H4 (cell line): ENCODE measurements at regions not wholly inside any gene's neighbourhood (a gene's known extent, or its start where the extent isn't known, plus 50 kb on each side); places are given as distances from the start of the nearest gene placed in this dataset.

Experiments
- DNase-seq: peaks from one replicate; pipeline ENCODE4 v3.0.0-alpha.2; 2015; ENCODE audit warnings: low spot score

DNA sequence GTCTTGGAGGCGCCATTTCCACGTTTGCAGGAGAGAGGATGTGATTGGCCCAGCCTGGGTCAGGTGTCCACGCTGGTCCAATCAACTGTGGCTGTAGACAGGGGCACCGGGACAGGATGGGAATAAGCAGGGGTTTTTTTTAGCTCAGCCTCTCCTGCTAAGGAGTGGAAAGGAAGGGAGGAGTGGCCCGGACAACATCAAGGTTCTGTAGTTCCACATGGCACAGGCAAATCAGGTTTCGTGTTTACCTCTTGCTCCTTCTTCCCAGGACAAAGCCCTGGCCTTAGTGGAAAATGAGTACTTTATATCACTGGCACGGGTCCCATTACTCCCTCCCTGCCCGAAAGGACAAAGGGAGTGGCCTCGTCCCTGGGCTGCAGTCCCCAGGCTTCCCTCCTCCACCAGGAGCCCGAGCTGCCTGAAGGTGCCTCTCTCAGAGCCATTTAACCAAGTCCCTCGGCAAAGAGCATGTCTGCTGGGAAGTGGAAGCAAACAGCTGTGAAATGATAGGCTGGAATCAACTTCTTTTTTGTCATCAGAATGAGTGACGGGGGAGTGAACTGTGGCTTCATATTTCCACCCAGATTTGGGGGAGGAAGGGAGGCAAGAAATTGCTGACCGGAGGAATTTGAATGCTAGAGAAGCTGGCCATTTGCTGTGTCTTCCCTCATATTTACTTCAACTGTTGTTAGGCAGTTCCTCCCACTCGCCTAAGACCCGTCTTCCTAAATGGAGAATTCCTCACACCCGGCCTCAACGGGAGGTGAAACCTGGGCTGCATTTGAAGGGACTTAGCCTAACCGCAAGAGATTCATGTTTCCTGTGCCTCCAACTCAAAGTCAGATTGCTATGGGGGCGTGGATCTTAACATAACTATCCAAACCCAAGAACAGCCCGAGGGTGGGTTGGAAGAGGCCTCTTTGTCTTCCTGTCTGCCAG lies 84.9 kb upstream of the SLC44A3 start:
- DNase-seq: peak; percentile 92

DNA sequence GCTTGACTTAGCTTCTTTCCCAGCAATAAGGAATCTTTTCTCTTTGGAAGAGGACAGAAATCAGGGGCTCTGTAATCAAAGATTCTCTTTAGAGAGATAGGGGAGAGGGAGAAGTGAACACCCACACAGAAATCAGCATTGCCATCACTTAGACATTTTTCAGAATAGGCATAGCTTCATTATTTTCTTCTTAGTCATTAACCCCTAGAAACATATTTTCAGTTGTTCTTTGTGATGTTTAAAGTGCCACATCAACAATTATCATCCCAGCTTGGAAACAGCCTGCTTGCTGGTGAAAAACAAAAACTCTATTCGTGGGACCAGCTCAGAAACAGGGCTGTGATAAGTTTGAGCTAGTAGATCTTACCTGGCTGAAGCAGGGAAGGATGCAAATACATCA lies 88.3 kb upstream of the SLC44A3 start:
- DNase-seq: no peak

DNA sequence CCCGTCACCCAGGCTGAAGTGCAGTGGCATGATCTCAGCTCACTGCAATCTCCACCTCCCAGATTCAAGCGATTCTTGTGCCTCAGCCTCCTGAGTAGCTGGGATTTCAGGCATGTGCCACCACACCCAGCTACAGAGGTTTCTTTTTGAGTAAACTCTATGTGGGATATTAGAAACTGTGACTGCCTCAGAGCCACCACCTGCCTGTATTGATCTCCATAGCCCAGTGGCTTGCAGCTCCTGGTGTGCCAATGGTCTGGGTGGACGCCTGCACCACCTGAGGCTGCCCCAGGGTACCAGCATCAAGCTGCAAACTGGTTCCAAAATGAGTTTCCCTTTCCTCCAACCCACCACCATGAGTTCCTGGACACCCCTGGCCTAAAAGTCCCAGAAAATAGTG lies 89.7 kb upstream of the SLC44A3 start:
- no peak for DNase-seq

DNA sequence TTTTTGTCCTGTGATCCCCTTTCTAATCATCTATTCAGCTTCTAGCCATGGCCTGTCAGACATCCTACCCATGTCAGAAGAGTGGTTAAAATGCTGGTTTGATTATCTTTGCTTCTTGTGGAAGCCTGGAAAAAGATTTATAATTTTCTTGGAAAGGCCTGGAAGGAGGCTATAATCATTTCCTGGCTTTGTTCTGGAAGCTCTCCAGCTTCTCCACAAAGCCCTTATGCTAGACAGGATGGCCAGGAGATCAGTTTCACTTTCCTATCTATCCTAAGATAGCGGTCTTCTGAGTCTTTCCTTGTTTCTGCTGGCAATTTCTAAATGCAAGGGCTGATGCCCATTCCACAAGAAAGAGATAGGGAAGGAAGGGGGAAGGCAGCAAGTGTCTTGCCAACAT lies 90.9 kb upstream of the SLC44A3 start:
- peak; percentile 55 for DNase-seq

DNA sequence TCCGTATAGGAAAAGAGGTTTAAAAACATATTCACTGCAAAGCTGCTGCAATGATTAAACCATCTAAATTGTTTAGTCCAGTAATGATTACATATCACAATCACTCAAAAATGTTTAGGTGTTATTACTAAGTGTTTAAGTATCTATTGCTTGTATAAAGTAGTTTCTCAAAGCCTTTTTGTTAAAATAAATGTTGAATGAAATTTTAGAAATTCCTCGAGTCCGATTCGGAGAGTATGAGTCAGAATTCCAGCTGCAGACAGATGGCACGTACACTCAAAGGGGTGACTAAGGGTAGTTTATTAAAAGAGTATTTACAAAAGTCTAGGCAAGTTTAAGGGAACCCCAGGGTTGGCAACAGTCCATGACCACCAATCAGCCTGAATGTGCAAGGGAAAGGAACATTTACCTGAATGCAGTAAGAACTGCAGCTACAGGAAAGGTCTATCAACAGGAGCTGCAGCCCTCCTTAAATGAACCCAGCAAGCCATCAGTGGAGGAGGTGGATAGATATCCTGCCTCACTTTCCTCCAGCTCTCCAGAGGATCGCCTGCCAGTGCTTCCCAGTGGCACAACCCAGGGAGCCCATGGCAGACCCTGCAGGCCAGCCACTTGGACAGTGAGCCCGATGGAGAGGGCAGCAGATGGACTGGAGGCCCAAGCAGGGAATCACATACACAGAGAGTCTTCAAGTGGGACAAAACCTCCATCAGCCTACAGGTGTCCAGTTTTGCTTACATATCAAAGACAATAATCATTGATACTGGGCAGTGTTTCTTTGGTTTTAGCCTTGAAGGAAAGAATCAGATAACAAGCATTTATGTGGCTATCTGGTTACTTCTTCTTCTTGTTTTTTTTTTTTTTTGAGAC lies 92.1 kb upstream of the SLC44A3 start:
- peak; percentile 90 for DNase-seq

DNA sequence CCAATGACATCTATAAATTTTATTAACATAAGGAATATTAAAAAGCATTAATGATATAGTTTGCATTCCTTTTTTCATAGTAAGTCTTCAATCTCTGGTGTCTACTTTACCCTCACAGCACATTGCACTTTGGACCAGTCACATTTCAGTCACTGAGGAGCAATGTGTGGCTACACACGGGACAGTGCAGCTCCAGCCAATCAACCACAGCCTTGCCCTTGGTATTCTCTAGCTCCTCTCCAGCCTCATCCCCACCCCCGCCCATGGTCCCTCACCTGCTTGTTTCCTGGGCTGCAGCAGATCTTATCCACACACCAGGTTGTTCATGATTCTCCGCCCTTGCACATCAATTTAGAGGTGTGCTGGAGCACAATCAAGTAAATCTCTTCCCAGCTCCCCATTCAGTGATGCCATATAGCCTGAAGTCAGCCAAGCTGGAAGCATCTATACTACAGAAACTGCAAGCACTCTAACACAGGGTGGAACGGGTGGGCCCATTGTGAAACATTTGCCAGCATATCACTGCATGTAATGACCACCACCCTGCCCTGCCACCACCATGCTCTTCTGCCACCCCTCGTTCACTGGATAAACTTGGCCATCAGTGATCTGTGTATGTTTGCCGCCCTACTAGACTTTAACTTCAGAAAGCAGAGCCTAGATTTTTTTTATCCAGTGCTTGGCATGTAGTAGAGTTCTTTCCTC lies 93.0 kb upstream of the SLC44A3 start:
- no peak for DNase-seq

DNA sequence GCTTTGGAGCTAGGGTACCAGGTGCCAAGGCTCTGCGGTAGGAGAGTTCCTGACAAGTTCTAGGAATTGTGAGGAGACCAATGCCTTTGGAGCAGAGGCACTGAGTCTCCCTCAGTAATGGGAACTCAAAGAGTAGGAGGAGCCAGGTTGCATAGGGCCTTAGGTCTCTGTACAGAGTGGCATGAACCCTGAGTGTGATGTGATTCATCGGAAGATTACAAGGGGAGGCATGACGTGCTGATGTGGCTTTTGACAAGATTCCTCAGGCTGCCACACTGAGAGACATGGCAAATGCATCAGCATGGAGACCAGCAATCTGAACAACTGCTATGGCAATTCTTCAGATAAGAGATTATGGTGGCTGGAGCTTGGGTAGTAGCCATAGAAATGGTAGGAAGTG lies 94.6 kb upstream of the SLC44A3 start:
- DNase-seq: peak; percentile 58

DNA sequence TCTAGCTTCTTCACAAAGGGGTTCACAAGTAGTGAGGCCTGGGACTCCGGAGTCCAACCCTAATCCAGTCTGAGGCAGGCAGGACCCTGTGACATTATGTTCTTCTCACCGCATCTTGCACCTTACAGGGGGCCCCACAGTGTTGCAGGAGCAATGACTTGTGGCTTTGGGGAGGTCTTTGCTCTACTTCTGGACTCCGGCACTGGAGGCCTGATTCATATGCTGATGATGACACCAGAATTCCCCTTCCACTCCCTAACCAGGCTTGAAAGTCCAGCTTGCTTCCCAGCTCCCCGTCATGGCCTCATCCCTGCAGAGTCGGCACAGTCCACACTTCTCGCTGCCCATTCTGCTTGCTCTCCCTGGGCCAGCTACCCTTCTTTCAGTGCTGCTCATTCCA lies 96.3 kb upstream of the SLC44A3 start:
- no peak for DNase-seq

DNA sequence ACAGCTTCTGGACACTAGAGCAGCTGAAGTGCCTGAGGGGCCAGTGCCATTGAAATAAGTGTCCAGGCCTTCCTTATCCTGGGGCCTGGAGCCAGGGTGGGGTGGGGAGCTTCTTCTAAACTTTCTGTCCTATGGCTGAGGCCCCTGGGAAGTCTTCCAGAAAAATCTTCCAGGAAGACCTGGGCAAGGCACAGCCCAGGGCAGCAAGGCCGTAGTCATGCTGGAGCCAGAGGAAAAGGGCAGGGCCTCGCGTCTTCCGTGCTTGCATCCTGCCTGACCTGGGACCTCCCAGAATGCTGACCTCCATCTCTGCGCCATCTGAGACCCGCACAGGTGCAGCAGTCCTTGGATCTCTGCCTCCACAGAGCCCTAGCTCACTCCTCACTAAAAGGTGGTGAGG lies 96.7 kb upstream of the SLC44A3 start:
- no peak for DNase-seq

DNA sequence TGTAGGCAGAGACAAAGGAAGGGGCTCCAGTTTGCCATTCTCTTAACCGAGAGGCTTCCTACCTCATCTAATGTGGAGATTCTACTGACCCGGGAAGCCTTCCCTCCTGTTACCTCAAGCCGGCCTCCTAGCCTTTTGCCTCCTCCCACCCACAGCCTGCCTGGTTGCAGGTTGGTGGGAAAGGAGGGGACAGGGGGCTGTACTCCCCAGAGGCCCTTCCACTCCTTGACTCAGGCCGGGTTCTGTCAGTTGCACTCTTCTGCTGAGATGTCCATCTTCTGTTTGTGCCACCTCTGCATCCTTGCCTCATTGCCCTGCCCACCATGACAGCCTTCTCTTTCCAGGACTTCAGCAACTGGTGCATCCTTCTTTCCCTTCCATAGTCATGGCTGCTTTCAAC lies 98.0 kb upstream of the SLC44A3 start:
- no peak for DNase-seq

DNA sequence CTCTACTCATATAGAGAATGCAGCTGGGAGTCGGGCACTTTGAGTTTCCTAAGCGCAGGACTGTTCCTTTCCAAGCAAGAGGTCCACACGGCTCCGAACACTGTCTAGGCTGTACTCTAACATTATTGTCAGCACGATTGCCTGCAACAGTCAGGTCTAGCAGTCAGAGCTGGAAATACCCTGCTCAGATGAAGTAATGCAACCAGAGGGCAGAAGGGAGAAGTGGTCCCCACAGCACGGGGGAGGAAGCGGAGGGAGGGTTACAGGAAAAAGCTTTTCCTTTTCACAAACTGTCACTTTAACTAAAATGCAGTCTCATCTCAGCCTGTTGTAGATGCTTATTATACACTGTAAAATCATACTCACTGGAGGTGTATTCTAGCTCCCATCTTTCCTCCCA lies 98.9 kb upstream of the SLC44A3 start:
- no peak for DNase-seq

DNA sequence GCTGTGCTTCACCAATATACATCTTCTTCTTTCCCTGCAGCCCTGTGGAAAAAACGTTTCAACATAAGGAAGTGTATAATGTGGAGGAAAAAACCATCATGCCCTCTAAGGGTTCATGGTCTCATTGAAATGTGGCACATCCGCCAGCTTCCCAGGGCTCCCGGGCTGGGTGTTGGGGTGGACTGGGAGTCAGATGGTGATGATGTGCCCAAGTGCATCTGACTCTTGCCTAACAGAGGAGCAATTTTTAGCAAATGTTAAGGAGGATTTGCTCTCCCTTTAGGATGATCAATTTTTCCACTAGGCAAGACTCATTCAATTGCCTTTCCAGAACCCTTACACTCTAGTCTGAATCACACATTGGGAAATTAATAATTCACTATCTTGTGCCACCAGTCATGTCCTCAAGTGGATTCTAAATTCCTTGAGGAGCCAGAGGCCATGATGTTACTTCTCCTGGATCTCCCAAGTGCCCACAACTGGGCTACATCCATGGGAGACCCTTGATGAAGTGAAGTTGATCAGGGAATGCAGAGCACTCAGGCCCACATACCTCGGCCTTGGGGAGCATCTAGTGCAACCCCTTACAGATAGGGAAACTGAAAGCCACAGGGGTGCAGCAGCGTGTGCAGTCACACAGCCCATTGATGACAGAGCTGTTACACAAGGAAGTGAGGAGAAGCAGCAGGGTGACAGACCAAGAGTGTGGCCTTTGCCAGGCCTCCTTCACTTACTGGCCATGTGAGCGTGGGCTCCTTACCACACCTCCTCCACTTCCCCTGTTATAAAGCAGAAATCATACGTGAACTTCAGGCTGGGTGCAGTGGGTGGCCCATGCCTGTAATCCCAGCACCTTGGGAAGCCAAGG lies 100.0 kb upstream of the SLC44A3 start:
- no peak for DNase-seq

DNA sequence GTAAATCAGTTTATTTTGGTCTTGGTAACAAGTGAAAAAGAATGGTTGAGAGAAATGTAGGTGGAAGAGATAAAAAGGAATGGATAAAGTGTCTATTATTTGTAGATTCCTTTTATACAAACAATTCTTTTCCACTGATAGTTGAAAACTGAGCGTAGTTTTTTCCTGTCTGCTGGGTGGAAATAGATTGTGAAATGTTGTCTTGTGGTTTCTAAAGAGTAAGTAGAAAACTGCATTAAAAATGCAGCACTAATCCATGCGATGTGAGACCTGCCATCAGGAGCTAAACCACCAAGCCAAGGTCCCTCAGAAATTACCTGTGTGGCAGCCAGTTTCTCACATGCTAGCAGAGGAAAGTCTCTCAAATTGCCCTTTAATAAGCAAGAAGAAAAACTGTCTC lies 103.2 kb upstream of the SLC44A3 start:
- DNase-seq: no peak

DNA sequence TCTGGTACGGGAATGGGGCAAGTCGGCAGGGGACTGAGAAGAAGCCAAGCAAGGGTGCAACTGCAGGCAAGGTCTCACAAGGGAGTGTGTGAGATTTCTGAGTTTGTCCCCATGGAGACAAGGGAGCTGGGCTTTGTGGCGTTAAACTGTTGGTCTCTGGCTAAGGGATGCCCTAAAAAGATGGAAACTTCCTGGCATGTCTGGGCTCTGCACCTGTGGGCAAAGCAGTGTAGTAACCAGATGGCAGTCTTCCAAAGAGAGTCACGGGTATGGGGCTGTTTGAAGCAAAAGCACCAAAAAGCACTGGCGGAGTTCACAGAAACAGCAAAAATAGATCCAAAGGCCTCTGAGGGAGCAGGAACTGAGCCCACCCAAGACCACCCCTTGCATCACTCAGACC lies 104.8 kb upstream of the SLC44A3 start:
- DNase-seq: no peak

DNA sequence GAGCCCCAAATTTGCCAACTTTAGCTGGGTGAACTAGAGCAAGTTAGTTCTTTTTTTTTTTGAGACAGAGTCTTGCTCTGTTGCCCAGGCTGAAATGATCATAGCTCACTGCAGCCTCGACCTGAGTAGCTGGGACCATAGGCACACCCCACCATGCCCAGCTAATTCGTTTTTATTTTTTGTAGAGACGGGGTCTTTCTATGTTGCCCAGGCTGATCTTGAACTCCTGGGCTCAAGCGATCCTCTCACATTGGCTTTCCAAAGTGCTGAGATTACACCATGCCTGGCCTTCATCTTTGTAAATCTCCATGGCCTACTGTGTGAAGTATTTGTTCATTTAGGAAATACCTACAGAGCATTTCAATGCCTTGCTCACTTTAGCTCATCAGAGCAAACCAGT lies 105.6 kb upstream of the SLC44A3 start:
- DNase-seq: no peak

DNA sequence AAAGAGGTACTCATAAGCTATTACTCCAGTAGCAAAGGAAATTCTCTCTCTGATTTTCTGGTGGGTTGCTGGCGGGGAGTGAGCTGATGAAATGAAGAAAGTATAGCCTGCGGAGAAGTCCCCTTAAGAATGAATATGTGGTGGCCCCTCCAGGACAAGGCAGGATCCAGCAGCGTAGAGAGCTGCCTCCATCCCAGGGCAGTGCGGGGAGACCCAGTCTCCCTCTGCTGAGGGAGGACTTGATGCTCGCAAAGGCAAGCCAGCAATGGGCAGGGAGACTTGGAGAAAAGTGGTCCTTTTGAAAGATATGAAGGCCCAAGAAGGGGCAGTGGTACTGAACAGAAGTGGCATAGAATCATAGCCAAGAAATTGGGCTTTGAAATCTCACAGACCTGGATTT lies 106.0 kb upstream of the SLC44A3 start:
- no peak for DNase-seq

DNA sequence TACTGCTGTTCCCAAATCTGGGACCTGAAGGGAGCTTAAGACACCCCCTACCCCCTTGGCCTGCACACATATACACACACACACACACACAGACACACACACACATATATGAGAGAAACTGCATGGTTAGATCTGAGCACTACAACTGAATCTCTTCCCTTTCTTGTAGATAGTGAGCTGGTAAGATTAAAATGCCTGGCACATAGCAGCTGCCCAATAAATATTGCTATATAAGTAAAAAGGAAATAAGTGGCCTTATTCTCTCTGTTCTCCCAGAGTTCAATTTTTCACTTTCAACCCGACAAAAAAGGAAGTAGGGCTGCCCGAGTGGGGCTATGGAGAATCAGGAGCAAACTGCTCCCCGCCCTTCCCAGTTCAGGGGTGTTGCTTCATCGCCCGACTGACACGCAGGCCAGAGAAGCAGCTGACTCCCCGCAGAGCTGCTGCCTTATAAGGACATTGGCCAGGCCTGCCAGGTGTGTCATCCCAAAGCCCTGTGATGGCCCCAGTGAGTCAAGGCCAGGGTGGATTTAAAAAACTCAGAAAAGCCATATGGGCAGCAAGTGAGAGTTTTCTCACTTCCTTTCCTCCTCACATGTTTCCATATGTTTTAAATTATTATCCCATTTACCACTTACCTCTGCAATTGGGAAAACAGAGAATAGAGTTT lies 106.5 kb upstream of the SLC44A3 start:
- peak; percentile 92 for DNase-seq

DNA sequence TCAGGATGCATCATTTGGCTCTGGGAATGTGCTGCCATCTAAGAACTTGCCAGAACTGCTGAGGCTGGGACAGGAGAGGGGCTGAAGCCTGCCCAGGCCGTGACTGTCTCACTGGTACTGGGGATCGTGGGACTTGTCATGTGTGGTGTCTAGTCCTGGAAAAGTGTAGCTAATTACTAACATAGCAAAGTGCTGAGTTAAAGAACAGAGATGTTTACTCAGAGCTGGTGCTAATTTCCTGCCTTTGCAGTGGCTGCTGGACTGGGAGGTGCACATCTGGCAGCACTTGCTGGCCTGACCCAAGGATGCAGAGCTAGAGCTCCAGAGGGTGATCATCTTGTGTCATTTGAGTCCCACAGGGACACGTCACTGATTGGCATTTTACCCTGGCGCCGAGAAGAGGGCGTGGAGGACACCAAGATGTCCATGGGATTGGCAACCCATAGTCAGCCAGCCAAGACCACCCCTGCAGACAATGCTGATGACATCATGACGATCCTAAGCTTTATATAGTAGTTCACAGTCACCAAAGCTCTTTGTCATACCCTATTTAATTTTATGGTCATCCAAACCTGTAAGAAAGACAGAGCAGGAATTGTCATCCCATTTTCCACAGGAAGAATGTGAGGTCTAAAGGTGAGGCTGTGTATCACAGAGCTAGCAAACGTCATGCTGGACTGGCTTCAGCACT lies 110.1 kb upstream of the SLC44A3 start:
- DNase-seq: no peak

DNA sequence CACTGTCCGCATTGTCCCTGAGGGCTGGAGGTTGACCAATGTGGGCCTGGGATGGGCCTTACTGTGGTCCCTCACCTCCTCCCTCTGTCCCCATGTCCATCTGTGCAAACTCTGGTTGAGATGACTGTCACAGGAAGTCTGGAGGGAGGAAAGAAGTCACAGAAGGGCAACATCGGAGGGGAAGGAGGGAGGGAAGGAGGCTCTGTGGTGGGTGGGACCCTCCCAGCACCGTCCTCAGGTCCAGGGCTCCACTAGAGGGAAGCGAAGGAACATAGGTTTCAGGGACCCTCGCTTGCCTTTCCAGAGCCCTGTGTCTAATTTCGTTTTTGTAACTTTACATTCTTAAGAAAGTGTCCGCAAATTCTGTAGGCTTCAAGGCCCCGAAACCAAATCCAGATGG lies 111.3 kb upstream of the SLC44A3 start:
- DNase-seq: no peak

DNA sequence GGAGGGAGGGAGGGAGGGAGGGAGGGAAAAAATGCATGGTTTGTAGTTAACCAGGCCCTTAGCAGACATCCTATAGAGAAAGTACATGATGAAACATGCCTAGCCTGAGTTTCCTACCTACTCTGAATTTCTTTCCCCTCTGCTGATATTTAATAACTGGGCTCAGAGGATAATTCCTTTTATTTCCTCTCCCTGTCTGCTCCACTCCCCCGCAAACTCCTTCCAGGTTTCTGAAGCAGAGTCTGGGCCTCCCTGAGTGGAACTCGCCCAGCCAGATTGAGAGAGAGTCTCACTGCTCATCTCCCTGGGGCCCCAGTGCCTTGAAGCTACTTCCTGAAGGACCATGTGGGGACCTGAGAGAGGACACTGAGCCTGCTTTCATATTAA lies 111.9 kb upstream of the SLC44A3 start:
- no peak for DNase-seq
